ENCODE measurements at regions not wholly inside any gene's neighbourhood (a gene's known extent, or its start where the extent isn't known, plus 50 kb on each side); places are given as distances from the start of the nearest gene placed in this dataset.

DNA sequence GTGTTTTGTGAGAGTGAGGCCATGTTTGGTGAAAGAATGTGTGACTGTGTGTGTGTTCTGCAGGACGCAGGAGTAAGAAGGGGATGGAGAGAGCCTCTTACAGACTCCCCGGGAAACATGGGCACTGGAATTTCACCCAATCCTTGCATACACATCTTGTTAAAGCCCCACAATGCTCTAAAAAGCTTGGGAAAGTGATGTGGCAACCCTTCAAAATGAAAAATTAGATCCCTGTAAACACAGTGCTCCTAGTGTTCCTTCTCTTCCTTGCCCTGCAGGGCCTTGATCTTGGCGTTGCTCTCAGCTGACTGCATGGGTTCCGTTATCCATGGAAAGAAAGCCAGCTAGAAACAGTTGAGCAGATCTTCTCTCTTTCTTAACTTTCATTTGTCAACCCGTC, 701.7 kb downstream of the SEMA5A start:
- DNase-seq (ENCODE audit: low read depth), result no peak

DNA sequence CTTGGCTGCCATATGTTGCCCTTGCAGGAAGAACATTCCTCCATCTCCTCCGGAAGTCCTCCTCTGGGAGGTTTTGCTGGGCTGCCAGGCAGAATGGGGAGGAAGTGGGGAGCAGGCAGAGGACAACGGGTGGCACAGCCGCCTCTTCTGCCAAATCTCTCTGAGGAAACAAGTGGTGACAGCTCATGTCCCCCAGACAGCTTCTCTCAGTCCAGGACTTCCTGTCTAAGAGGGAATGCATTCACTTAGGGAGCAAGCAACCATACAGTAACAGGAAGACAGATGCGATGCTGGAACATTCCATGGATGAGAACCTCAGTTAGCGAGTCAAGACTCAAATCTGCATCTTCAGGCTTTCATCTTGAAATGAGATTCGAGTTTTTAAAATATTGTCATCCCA, 701.0 kb downstream of the SEMA5A start:
- peak; percentile 10 for DNase-seq (ENCODE audit: low read depth)

DNA sequence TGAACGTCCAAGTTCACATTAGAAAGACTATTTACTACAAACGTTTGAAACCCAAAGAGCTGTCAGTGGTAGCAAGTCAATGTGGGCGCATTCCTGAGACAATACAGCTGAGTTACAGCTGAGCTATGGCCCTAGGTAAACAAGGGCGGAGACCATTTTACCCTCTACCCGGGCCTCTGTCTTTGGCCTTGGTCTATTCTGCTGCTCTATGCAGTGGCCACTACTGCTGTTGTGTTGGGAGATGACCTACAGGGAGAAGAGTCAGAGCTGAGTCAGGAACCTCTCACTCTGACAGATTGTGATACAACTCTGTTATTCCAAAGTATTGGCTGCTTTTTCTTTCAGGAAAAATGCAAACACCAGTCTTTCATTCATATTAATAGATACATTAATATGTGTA, 700.6 kb downstream of the SEMA5A start:
- peak; percentile 57 for DNase-seq (ENCODE audit: low read depth)

DNA sequence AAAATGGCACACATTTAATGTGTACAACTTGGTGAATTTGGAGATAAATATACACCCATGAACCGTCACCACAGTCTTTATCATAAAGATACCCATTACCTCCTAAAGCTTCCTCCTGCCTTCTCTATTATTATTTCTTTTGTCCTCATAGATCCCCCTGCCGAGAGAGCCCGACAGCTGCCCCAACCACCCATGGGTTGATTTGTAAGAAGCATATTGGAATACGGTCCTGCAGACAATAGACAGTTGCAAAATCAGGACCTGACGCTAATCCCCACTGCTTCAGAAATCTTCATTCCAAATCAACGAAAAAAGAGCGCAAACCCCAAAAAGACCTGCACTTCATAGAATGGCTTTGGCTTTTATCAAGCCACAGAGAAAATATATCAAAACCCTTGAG, 697.5 kb downstream of the SEMA5A start:
- no peak for DNase-seq (ENCODE audit: low read depth)

DNA sequence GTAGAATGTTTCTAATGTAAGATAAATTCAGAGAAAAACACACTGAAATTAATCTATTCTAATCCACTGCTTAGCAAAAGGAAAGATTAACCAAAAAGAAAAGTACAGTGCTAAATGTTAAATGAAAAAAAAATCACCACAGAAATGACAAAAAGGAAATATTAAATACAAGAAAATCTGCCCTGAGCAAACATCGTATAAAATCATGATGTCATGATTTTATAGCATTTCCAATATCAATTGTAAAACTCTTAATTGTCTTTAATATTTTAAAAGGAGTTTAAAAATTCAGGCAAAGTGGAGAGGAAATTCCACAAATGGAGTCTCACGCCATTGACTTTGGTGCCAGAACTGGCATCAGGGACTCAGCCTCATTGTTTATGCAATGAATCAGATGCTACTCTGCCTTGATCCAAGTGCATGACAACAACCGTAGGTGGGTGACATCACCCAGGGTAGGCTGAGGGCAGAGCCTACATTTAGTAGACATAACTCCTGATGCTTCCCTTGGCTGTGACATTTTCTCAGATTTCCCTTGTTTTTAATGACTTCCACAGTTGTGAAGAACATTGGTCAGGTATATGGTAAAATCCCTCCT, 696.8 kb downstream of the SEMA5A start:
- peak; percentile 81 for DNase-seq (ENCODE audit: low read depth)

DNA sequence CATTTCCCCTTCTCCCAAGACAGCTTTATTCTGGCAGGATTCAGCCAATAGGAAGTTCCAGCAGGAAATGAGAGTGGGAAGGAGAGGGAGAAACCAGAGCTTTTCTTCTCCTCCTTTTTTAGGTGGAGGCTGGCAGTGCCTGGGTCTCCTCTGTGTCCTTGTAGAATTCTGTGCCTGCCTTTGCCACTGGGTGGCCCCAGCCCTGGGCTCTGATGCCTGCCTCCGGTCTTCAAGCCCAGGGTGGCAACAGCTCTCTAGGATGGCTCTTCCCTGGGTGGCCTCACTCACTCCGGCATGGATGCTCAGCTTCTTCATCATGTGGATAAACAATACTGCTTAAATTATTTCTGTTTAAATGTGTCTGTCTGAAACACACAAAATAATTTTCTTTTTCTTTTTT, 694.8 kb downstream of the SEMA5A start:
- no peak for DNase-seq (ENCODE audit: low read depth)

DNA sequence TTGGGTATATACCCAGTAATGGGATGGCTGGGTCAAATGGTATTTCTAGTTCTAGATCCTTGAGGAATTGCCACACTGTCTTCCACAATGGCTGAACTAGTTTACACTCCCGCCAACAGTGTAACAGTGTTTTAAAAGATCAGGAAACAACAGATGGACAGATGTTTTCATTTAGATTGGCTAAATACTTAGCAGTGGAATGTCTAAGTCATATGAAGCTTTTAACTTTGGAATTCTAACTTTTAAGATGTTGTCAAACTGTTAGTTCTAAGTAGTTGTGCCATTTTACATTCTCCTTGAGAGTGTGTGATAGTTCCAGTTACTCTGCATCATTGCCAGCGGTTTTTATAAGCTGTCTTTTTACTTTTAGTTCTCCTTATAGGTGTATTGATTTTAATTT, 688.8 kb downstream of the SEMA5A start:
- DNase-seq (ENCODE audit: low read depth), result no peak

DNA sequence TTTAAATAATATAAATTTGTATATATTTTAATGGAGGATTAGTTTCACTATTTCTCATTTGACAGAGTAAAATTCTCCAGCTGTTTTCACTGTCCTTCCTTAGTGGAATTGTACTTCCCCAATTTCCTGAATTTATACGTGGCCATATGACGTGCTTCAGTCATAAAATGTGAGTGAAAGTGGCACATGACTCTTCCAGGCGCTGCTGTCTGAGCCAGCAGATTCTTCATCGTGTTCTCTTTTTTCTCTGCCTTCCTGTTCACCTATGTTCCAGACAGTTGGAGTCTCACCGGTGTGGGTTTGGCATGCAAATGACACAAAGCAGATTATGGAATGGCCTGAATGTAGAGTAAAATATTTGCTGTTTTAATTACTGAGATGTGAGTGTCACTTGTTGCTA, 684.1 kb downstream of the SEMA5A start:
- no peak for DNase-seq (ENCODE audit: low read depth)

DNA sequence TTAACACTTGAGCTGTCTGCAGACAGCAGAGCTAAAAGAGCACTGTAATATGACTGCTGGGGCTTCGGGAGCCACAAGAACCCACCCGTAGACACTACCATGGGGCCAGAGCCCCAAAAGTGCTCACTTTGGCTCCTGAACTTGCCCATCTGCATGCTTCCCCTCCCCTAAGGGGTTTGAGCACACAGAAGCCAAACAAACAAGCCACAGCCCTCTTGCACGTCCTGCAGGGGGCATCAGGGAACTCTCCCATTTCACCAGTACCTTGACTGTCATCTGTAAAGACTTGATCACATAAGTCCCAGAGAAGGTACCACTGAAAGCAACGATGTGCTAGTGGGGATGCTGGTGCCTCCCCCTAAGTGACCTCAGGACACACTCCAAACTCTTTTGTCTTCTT, 681.8 kb downstream of the SEMA5A start:
- DNase-seq (ENCODE audit: low read depth), result peak; percentile 41

DNA sequence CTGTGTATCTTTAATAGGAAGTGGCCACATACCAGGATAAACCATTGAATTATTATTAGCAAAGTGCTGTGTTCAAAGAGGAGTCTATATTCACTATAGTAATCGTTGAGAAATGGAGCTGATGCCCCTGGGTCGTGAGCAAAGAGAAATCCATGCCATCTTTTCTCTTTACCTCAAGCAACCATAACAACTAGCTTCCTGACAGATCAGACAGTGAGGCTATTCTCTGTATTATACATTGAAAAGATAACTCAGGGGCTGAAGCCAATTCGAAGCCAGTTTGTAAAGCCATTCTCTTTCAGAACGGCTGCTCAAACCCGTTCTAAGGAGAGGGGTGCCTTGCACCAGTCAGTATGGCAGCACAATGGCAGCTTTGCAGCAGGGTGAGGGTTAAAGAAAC, 680.6 kb downstream of the SEMA5A start:
- DNase-seq (ENCODE audit: low read depth), result no peak

DNA sequence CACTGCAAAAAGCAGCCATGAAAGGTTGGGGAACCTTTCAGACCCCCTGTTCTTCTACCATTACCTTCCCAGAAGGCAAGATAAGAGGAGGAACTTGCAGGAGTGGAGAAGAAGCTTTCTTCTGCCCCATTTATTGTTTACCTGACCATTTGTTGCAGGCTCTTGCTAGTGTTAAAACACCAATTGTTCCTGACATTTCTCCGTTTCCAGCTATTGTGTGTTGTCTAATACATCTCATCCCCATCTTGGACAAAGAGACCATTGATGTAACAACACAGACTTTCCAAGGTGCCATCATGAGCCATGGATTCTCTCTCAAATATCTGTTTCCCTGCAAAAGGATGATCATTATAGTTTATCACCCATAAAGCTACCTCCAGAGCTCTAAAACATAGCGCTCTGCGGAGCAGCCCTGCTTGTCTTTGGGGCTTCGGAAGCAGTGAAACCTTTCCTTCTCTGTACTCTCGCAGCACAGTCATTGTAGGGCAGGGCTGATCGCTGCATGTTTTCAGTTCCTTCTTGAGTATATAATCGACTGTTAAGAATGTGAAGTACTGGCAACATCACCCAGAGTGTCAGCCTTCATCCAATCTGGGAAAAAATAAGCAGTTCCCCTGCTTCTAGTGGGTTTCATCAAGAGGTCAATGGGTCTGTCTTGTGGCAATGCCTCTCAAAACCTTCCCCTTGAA, 680.0 kb downstream of the SEMA5A start:
- DNase-seq (ENCODE audit: low read depth), result no peak

DNA sequence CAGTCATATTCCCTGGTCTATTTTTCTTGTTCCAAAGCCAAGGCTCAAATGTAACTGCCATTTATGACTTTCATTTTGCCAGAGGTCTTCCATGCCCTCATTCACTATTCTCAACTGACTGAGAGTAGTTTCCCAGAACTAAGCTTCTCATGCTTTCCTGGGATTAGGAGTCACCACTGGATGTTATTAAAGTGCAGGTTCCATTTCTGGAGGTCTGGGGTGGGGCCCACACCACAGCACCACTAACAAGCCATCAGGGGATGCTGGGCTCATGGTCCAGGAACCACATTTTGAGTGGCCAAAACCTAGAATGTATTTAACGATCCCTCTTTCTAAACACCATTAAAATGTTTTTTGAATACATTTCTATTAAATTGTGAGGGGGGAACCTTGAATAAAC, 677.6 kb downstream of the SEMA5A start:
- DNase-seq (ENCODE audit: low read depth), result no peak

DNA sequence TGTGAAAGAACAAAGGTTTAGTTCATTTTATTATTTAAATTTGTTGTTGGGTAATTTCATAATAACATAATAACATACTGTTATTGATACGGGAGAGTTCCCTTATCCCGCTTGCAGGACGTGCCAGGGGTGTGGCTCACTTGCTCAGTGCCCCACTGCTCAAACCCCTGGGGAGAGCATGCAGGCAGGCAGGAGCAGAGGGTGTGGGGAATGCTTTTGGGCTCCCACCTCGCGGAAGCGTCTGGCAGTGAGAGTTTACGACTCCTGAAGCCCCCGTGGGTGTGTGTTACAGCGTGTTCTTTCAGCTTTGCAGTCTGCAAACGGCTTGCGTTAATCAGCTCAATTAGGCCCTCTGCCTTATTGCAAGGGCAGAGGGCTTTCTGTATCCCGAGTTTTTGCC, 675.9 kb downstream of the SEMA5A start:
- no peak for DNase-seq (ENCODE audit: low read depth)

DNA sequence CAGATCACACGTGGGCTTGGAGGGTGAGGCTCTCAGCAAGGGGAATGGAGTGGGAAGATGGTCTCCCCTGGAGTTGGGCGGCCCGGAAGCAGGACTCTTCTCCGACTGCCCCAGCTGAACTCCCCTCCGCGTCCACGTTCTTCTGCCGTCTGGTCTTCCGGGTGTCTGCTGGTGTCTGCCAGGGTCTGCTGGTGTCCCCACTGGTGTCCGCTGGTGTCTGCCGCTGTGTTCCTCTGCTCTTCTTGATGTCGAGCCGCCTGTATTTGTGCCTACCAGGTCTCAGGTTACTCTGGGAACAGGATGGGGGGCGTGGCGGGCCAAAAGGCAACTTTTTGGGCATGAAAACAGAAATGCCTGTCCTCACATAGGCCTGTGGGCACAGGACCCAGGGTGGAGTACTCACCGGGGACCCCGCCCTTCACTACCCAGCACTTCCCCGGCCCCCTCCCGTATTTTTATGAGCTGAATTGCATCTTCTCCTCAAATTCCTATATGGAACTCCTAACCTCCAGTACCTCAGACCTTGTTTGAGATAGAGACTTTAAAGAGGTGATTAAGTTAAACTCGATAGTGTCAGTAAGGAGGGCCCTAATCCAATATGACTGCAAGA, 675.4 kb downstream of the SEMA5A start:
- DNase-seq (ENCODE audit: low read depth), result no peak

DNA sequence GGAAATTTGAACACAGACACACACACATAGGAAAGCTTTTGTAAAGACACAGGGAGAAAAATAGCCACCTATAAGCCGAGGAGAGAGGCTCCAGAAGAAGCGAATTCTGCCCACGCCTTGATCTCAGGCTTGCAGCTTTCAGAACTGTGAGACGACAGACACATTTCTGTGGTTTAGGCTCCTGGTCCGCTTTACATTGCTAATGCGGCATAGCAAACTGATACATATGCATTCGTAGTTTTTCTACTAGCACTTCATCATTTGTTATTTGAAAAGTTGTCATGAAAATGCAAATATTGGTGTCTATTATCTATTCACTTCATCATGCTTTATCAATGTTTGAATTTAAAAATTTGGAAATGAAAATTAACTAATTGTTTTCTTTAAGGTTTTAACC, 674.9 kb downstream of the SEMA5A start:
- DNase-seq (ENCODE audit: low read depth), result no peak

DNA sequence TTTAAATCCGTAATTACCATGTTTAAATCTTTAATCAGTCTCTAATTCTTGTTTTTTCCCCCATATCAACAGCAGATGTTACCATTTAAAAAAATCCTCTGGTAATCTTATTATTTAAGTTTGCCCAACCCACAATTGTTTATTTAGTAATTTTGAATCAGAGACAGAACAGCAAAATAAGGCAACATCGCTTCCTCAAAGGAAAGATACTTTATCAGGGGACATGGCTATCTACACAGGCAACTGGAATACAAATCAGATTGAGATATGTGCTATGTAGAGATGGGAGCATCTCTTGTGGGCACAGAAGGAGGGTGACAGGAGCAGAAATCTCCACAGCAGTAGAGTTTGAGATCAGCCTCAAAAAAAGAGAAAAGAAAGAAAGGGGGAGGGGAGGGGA, 674.4 kb downstream of the SEMA5A start:
- no peak for DNase-seq (ENCODE audit: low read depth)

DNA sequence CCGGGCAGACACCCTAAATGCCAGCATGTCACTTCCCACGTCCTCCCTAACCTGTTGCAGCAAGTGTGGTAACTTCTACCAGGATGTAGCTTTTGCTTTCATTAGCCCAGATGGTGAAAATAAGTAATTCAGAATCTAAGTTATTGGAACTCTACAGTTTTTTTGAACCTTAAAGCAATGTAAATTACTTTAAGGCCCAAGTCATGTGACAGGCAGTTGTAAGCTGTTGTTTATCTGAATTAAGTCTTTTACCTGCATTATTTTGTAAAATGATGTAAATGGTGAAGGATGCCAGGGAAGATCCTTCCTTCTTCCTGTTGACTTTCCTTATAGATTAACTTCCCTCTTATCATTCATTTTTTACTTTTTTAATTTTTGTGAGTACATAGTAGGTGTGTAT, 670.2 kb downstream of the SEMA5A start:
- no peak for DNase-seq (ENCODE audit: low read depth)

DNA sequence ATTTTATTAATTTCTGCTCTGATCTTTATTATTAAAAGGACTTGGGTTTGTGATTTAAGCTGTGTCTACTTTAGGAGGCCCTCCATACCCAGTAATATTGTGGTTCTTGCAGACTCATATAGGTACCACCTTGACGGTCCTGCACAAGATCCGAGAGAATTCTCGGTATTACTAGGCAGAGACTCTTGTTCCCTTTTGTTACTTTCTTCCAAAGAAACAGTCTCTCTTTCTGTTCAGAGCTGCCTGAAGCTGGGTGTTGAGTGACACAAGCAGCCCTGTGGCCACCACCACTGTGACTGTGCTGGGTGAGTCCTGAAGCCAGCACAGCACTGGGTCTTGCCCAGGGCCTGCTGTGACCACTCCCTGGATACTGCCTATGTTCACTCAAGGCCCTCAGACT, 666.6 kb downstream of the SEMA5A start:
- DNase-seq (ENCODE audit: low read depth), result no peak

DNA sequence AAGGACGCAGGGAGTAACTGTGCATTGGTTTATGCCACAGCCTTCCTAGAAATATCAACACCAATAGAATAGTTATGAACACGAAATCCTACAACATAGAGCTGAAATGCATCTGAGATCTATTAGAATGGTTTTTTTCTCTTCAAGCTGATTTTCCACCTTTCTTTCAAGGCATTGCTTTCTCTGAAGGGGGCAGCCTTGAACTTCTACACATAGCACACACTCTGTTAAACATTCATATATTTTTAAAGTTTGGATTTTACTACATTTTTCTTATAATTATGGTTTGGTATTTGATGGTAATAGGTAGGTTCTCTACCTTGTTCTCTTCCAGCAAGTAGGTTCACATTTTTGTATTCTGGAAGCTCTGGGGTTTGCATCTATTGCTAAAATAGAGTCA, 661.8 kb downstream of the SEMA5A start:
- DNase-seq (ENCODE audit: low read depth), result no peak

DNA sequence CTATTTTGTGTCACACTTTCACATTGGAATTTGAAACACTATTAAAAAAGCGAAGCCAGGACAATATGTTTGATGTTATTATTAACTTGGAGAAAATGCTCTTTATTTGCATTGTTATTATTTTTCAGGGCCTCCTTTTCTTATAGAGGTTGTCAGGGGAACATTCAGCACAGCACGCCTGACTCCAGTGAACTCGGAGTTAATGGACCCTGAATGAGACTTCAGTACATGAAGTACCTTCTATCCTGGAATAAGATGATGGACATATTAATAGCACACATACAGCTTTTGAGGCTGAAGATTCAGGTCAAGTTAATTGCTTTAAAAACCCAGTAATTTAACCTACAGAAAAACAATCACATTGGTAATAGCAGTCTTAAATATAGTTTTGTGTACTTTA, 652.9 kb downstream of the SEMA5A start:
- DNase-seq (ENCODE audit: low read depth), result no peak

DNA sequence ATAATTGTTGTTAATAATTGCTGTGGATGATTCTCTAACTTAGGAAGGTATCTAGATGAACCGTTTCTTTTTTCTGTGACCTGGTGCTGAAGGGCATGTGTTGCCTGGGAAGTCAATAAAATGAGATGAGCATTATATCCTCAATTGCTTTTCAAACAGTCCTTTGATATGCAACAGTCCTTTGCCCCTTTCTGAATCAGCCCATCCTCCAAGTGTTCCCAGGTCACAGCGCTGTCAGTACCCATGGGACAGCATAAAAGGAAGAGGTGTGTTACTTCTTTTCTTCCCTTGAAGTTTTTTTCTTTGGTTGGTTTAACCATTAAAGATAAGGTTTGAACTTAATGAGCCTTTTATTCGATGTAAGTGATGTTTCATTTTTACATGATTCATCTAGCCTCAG, 651.8 kb downstream of the SEMA5A start:
- DNase-seq (ENCODE audit: low read depth), result no peak

DNA sequence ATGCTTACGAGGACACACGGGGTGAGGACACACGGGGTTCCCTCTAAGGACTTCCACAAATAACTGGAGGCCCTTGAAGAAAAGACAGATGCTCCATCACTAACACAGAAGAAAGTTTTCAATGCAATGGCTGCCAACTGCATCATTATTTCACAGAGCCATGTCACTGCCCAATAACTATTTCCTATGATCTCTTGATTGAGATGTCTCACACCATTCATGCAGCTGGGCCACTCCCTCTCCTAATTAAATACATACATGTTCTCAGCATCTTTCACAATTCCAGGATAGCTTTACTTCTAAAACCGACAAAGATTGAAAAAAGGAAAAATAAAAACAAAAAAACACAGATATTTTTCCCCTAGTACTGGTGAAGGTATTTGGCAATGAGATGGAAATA, 650.8 kb downstream of the SEMA5A start:
- no peak for DNase-seq (ENCODE audit: low read depth)

DNA sequence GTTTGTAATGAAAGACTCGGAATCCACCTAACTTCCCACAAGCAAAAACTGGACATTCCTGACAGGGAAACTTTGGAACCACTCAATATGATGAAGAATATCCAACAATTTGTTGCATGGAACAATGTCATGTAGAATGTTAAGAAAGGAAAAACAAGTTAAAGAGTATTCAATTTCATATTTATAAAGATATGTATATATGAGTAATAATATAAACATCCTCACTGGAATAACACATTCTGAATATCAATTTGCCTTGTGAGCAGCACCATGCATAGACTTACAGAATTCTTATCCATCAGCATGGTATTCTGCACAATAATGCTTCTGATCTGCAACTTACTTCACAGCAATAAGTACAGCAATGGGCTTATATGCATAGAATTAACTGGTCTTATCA, 650.3 kb downstream of the SEMA5A start:
- peak; percentile 2 for DNase-seq (ENCODE audit: low read depth)

DNA sequence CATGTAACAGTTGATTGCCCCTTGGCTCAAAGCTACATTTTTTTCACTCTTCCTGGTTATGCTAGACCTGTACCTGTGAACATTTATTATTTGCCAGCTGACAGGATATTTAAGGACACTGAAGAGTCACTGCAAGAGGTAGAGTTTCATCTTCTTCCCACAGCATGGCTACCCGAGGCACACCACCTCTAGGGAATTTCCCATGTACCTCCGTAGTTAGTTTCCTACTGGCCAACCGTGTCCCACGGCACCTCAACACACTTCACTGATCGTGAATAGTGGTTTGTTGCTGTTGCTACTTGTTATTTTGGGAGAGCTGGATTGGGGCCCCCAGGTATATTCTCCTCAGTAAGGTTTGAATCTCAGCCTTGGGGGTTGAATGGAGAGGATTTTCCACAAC, 648.6 kb downstream of the SEMA5A start:
- no peak for DNase-seq (ENCODE audit: low read depth)

Data from LHCN-M2 (cell line).